GM10248 (cell line): ENCODE measurements at regions not wholly inside any gene's neighbourhood (a gene's known extent, or its start where the extent isn't known, plus 50 kb on each side); places are given as distances from the start of the nearest gene placed in this dataset.

Experiments used
- CTCF ChIA-PET: fragments of 300-600 bp; sonication (Branson Sonifier 250); formaldehyde crosslinking; extraction: SDS; loops from one replicate; lab custom pipeline; 2021; ENCODE audit warnings: antibody characterized with exemption; lab: Yijun Ruan, JAX
- POLR2A ChIA-PET: fragments of 350-650 bp; sonication (Branson Sonifier 250); formaldehyde crosslinking; extraction: SDS; loops from one replicate; lab custom pipeline; 2020; ENCODE audit warnings: antibody characterized with exemption; lab: Yijun Ruan, JAX
- DNase-seq: peaks from one replicate; pipeline ENCODE4 v3.0.0; 2012; ENCODE audit errors: extremely low spot score
- TF ChIP-seq, protein P1 (sequence below): IDR thresholded peaks from 2 replicates; pipeline ENCODE4 v1.5.1; 2012; ENCODE audit warnings: mild to moderate bottlenecking, low read depth; ENCODE audit errors: extremely low read depth, missing control alignments, control extremely low read depth

DNA sequence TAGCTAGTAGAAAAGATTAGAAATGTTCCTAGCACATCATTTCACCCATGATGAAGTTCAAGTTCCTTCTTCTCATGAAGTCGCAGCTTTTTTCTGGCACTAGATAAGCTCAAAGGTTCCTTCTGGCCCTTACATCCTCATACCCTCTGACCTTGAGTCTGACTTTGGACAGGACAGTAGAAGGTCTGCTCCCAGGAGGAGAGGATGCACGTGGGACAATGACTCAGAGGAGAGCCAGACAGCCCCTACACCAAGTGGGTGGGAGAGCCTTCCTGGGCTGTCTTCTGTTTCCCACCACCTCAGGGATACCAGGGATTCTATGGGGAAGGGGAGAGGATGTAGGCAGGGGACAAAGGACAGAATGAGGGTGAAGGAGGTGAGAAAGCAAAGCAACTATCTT is 86.0 kb downstream of the HHIPL2 start:
- TF ChIP-seq, protein P1, sequence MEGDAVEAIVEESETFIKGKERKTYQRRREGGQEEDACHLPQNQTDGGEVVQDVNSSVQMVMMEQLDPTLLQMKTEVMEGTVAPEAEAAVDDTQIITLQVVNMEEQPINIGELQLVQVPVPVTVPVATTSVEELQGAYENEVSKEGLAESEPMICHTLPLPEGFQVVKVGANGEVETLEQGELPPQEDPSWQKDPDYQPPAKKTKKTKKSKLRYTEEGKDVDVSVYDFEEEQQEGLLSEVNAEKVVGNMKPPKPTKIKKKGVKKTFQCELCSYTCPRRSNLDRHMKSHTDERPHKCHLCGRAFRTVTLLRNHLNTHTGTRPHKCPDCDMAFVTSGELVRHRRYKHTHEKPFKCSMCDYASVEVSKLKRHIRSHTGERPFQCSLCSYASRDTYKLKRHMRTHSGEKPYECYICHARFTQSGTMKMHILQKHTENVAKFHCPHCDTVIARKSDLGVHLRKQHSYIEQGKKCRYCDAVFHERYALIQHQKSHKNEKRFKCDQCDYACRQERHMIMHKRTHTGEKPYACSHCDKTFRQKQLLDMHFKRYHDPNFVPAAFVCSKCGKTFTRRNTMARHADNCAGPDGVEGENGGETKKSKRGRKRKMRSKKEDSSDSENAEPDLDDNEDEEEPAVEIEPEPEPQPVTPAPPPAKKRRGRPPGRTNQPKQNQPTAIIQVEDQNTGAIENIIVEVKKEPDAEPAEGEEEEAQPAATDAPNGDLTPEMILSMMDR: no peak
- no peak for DNase-seq
- CTCF ChIA-PET: interaction anchor here (1.1 to 1.7 kb wide), 3 partner anchors 159 to 628 kb away, joined by 3 to 6 read pairs (median 4); no protein-coding TSS in a partner anchor
- POLR2A ChIA-PET: no interaction called here

DNA sequence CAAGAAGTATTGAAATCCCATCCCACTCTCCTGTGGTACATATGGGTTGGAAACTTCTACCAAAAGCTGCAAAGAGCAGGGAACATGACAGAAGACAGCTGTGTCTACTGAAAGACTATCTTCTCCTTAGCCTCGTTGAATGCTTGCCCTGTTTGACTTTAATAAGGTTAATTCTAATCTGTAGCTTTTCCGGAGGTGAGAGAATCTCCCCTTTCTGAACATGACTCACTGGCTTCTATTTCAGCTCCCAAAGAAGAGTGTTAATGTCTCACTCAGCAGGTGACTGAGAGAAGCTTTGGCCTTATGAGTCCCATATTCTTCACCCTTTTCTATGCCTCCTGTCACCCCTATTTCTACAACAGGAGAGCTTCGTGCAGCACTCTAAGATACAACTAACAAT is 88.3 kb downstream of the HHIPL2 start:
- ChIA-PET POLR2A (no interaction called here), CTCF (interaction anchor here (1.6 kb wide), 1 partner anchor 630 kb away, joined by 4 read pairs; no protein-coding TSS in a partner anchor)
- no peak for DNase-seq
- TF ChIP-seq, protein P1: no peak

DNA sequence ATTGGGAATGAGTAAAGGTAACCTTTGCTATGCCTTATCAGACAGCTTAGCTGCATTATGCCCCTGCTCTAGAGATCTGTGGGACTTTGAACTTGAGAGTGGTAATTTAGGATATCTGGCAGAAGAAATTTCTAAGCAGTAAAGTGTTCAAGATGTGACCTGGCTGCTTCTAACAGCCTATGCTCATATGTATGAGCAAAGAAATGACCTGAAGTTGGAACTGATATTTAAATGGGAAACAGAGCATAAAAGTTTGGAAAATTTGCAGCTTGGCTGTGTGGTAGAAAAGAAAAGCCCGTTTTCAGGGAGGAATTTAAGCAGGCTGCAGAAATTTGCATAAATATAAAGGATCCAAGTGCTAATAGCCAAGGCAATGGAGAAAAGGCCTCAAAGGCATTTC is 90.4 kb downstream of the HHIPL2 start:
- no peak for DNase-seq
- CTCF ChIA-PET: no interaction called here
- POLR2A ChIA-PET: no interaction called here
- TF ChIP-seq, protein P1: no peak

DNA sequence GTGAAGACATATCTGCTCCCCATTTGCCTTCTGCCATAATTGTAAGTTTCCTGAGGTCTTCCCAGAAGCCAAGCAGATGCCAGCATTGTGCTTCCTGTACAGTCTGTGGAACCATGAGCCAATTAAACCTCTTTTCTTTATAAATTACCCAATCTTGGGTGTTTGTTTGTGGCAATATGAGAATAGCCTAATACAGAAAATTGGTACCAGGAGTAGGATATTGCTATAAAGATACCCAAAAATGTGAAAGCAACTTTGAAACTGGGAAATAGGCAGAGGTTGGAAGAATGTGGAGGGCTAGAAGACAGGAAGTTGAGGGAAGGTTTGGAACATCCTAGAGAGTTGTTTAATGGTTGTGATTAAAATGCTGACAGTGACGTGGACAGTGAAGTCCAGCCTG is 90.8 kb downstream of the HHIPL2 start:
- CTCF ChIA-PET: interaction anchor here (2.0 to 4.8 kb wide), 4 partner anchors 8 to 361 kb away, joined by 14 to 67 read pairs (median 36); no protein-coding TSS in a partner anchor

DNA sequence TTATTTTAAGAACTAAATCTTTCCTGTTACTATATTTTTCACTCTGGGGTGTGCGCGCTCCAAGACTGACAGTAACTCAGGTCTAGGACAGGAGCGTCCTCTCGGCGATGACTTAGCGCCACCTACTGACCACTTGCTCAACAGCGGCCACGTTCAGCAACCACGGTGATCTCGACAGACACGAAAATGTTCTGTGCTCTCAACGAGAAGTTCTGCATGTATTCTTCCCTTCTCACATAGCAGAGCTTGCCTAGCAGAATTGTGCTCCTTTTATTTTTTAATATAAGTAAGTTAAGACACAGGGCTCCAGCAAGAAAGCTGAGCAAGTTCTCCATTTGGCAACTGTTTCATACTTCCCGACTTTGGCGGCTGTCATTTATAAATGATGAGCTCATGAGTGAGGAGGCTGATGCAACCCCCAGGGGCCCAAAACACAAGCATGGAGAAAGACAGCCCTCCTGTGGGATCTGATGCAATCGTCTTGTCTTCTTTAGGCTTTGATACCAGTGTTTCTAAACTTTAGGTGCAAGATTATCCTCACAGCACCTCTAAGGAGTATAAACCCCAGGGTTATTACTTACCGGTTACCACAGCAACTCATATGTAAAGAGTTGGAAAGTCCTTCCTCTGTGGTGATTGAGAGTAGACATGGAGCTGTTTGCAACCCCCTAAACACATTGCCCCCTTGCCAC is 92.6 kb downstream of the HHIPL2 start:
- ChIA-PET CTCF (interaction anchor here (0.7 to 4.8 kb wide), 35 partner anchors 8 to 1644 kb away, joined by 3 to 67 read pairs (median 4); no protein-coding TSS in a partner anchor), POLR2A (no interaction called here)
- peak; percentile 75 for DNase-seq
- TF ChIP-seq, protein P1: peak; percentile 97

More for the DNA sequence above, 90.8 kb downstream of the HHIPL2 start:
- TF ChIP-seq, protein P1: no peak
- POLR2A ChIA-PET: no interaction called here
- no peak for DNase-seq

DNA sequence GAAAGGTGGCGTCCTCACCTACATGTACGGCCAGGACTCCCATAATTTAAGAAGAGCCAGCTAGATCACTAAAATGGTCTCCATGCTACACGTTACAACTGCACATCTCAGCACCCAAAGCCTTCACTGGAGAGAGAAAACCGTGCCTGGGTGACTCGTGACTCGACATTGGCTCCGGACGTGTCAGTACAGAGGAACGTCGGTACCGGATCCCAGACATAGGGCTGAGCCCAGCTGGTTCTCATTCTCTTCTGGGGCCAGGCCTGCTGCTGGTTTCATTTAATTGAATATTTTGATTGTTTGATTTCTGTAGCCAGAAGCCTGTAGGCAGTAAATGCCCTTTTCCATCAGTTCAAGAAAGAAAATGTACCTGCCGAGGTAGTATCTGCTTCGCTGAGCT is 93.1 kb downstream of the HHIPL2 start:
- TF ChIP-seq, protein P1: no peak
- ChIA-PET CTCF (interaction anchor here (0.9 to 4.8 kb wide), 24 partner anchors 10 to 1580 kb away, joined by 3 to 67 read pairs (median 4); no protein-coding TSS in a partner anchor), POLR2A (no interaction called here)
- DNase-seq: no peak
